ENCODE measurements at regions not wholly inside any gene's neighbourhood (a gene's known extent, or its start where the extent isn't known, plus 50 kb on each side); places are given as distances from the start of the nearest gene placed in this dataset.

- no peak for DNase-seq (ENCODE audit: low read depth, low spot score)
- TF ChIP-seq CTCF (IDR thresholded peaks at IDR 0.05): no peak
- peak; percentile 96 to 98 for TF ChIP-seq REST (IDR thresholded peaks at IDR 0.05; ENCODE audit: insufficient read depth in 1 of 2, low read depth in 2 of 2, low read length in 1 of 2)
- Histone ChIP-seq H3K9me3 (ENCODE audit: control insufficient read depth, insufficient read depth, low read depth, low read length) (no peaks in the 10 kb centered on the region), H3K4me3 (ENCODE audit: low read depth in 2 of 2, low read length in 2 of 2) (no peak overlapping the region), H3K27me3 (ENCODE audit: control insufficient read depth, insufficient read depth, low read length) (no peaks in the 10 kb centered on the region; the same call in 1 of the 2 replicates), H3K36me3 (ENCODE audit: control insufficient read depth, insufficient read depth, low read length) (no peaks in the 10 kb centered on the region), H3K27ac (ENCODE audit: low read length) (no peak overlapping the region), H3K4me1 (ENCODE audit: control insufficient read depth, insufficient read depth, low read length) (no peaks in the 10 kb centered on the region)
- CTCF ChIA-PET: no interaction called here
- intact Hi-C loops (cut with micrococcal nuclease; ENCODE audit: unreplicated experiment) (no loop called here), in situ Hi-C loops (cut with HindIII; ENCODE audit: low pct_unique_long_range_greater_than_20kb, low sequenced_read_pairs) (no loop called here)
- POLR2A ChIA-PET: no interaction called here
- no peak for ATAC-seq
- no TSS peak for BruUV-seq (replicated peaks)
Observed at GRCh38 chr9:131799177-131799823, 59.4 kb upstream of the RAPGEF1 start.

- POLR2A ChIA-PET: no interaction called here
- intact Hi-C loops (cut with micrococcal nuclease; ENCODE audit: unreplicated experiment): no loop called here
- CTCF ChIA-PET: no interaction called here
Observed at GRCh38 chr9:131798246-131798645, 58.4 kb upstream of the RAPGEF1 start.

More at GRCh38 chr9:131798246-131798645, 58.4 kb upstream of the RAPGEF1 start:
- Histone ChIP-seq H3K27me3 (ENCODE audit: control insufficient read depth, insufficient read depth, low read length) (no peaks in the 10 kb centered on the region; the same call in 1 of the 2 replicates), H3K4me1 (ENCODE audit: control insufficient read depth, insufficient read depth, low read length) (no peaks in the 10 kb centered on the region), H3K9me3 (ENCODE audit: control insufficient read depth, insufficient read depth, low read depth, low read length) (no peaks in the 10 kb centered on the region), H3K36me3 (ENCODE audit: control insufficient read depth, insufficient read depth, low read length) (no peaks in the 10 kb centered on the region), H3K4me3 (ENCODE audit: low read depth in 2 of 2, low read length in 2 of 2) (no peak overlapping the region), H3K27ac (ENCODE audit: low read length) (no peak overlapping the region)
- TF ChIP-seq REST (IDR thresholded peaks at IDR 0.05; ENCODE audit: insufficient read depth in 1 of 2, low read depth in 2 of 2, low read length in 1 of 2): no peak
- TF ChIP-seq POLR2AphosphoS5 (IDR thresholded peaks at IDR 0.05; ENCODE audit: low read depth, low read length): no peak
- no peak for TF ChIP-seq SIN3A (IDR thresholded peaks at IDR 0.05; ENCODE audit: borderline replicate concordance, insufficient read depth, low read depth, low read length)
- TF ChIP-seq CTCF (IDR thresholded peaks at IDR 0.05): no peak
- no peak for TF ChIP-seq TCF7L2 (IDR thresholded peaks at IDR 0.05; ENCODE audit: low read depth, low read length)
- no peak for DNase-seq (ENCODE audit: low read depth, low spot score)
- in situ Hi-C loops (cut with HindIII; ENCODE audit: low pct_unique_long_range_greater_than_20kb, low sequenced_read_pairs): no loop called here
- BruUV-seq (replicated peaks): no TSS peak
- no peak for ATAC-seq

Data from Panc1 (cell line).